ENCODE measurements at regions not wholly inside any gene's neighbourhood (a gene's known extent, or its start where the extent isn't known, plus 50 kb on each side); places are given as distances from the start of the nearest gene placed in this dataset.
A peak's percentile ranks its signal among the peaks of the same experiment; 100 is the strongest.

DNA sequence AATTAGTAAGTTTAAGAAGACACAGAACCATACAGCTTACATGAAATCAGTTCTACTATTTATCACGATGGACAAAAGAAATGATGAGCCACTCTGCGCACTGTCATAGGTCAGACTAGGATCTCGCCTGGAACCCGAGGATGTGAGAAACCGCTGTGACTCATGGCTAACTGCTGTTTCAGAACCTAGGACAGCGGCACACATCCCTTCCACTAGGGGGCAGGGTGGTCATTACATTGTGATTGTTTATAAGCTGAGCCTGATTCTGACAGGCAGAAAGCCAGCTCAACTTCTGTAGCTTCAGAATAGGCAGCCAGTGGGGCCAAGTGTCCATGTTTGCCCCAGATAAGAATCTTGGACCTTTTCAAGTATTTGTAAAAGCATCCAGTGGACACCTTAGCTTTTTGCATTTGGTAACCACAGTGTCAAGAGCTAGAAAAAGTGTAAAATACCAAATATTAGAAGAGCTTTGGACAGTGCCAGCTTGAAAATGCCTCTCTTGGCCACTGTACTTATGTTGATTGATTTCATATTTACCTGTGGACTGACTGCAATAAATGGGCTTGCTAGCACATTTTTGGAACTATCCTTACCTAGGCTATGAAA, 115.8 kb downstream of the KBTBD8 start:
- DNase-seq, result peak; percentile 80
- Mint-ChIP-seq H3K27ac (no peak overlapping the region), H3K27me3 (peaks cover 17% of the 10 kb centered on the region), H3K4me3 (no peak overlapping the region), H3K4me1 (peaks cover 1% of the 10 kb centered on the region), H3K9me3 (ENCODE audit: insufficient read depth) (no peaks in the 10 kb centered on the region)
- ATAC-seq (ENCODE audit: low read depth), result peak; percentile 94
- TF ChIP-seq, protein P1, sequence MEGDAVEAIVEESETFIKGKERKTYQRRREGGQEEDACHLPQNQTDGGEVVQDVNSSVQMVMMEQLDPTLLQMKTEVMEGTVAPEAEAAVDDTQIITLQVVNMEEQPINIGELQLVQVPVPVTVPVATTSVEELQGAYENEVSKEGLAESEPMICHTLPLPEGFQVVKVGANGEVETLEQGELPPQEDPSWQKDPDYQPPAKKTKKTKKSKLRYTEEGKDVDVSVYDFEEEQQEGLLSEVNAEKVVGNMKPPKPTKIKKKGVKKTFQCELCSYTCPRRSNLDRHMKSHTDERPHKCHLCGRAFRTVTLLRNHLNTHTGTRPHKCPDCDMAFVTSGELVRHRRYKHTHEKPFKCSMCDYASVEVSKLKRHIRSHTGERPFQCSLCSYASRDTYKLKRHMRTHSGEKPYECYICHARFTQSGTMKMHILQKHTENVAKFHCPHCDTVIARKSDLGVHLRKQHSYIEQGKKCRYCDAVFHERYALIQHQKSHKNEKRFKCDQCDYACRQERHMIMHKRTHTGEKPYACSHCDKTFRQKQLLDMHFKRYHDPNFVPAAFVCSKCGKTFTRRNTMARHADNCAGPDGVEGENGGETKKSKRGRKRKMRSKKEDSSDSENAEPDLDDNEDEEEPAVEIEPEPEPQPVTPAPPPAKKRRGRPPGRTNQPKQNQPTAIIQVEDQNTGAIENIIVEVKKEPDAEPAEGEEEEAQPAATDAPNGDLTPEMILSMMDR (IDR thresholded peaks at IDR 0.05), result peak; percentile 96
- no peak for TF ChIP-seq EZH2 (IDR thresholded peaks at IDR 0.05; ENCODE audit: borderline replicate concordance, insufficient read depth, low read depth, low read length, poor library complexity, severe bottlenecking)
- Histone ChIP-seq H3K9ac (ENCODE audit: low read length) (no peak overlapping the region), H3K27me3 (replicated peaks in 1 of 4; ENCODE audit: control extremely low read depth in 1 of 4, control insufficient read depth in 3 of 4, insufficient read depth in 4 of 4, low read length in 3 of 4) (peaks cover 0 to 6% (median 2%) of the 10 kb centered on the region in 4 experiments), H4K20me1 (ENCODE audit: control insufficient read depth, insufficient read depth, low read length, poor library complexity, severe bottlenecking) (no peaks in the 10 kb centered on the region), H3K27ac (ENCODE audit: low read length in 2 of 2) (no peak overlapping the region), H3K4me1 (ENCODE audit: control insufficient read depth in 2 of 2, insufficient read depth in 2 of 2, low read length in 2 of 2) (no peaks in the 10 kb centered on the region), H2AFZ (ENCODE audit: insufficient read depth, low read depth, low read length, poor library complexity, severe bottlenecking) (no peak overlapping the region), H3K36me3 (replicated peaks in 1 of 2; ENCODE audit: control extremely low read depth in 1 of 2, control insufficient read depth in 1 of 2, extremely low read depth in 1 of 2, insufficient read depth in 2 of 2, low read length in 1 of 2) (no peaks in the 10 kb centered on the region), H3K4me2 (replicated peaks; ENCODE audit: low read depth, low read length, poor library complexity, severe bottlenecking) (no peak overlapping the region), H3K4me3 (ENCODE audit: control extremely low read depth in 1 of 5, extremely low read depth in 1 of 5, insufficient read depth in 1 of 5, low read depth in 2 of 5, low read length in 4 of 5) (no peak overlapping the region), H3K9me3 (ENCODE audit: control extremely low read depth in 1 of 3, control insufficient read depth in 2 of 3, insufficient read depth in 1 of 3, low read length in 2 of 3) (no peaks in the 10 kb centered on the region), H3K79me2 (ENCODE audit: control insufficient read depth, insufficient read depth, low read length) (no peaks in the 10 kb centered on the region)
- ChIA-PET POLR2A (interaction anchor here (0.6 kb wide), 1 partner anchor 594 kb away, joined by 3 read pairs; no protein-coding TSS in a partner anchor), CTCF (interaction anchor here (0.6 to 4.0 kb wide), 54 partner anchors 8 to 1784 kb away, joined by 3 to 98 read pairs (median 5); partner anchors contain the start of gene KBTBD8)
- intact Hi-C loops (cut with micrococcal nuclease), result loop anchor here (1.0 to 10.0 kb wide), 7 partner anchors 66 to 1779 kb away; partner anchors contain the start of gene KBTBD8
- WGBS (ENCODE audit: insufficient coverage), result 2% methylated on average over 6 of the region's 6 CpGs

DNA sequence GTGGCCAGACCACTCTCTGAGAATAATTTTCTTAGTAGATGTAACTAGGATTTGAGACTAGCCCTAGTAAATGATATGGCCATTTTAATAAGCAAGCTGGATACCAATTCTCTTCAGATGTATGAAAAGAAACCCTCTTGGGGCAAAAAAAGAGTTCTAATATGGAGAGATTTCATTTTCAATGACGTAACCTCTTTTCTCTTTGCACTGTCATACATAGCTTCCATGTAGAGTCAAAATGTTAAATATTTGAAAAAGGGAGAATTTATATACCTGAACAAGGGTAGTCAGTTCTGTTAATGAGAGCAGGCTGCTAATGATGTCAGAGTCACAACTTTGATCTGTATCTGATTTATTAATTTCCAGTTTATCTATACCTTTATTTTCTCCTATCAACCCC, 120.0 kb downstream of the KBTBD8 start:
- peaks cover 1% of the 10 kb centered on the region for H3K4me1 Mint-ChIP-seq
- Histone ChIP-seq H4K20me1 (ENCODE audit: control insufficient read depth, insufficient read depth, low read length, poor library complexity, severe bottlenecking) (no peaks in the 10 kb centered on the region), H3K4me3 (ENCODE audit: control extremely low read depth in 1 of 5, extremely low read depth in 1 of 5, insufficient read depth in 1 of 5, low read depth in 2 of 5, low read length in 4 of 5) (no peak overlapping the region), H3K79me2 (ENCODE audit: control insufficient read depth, insufficient read depth, low read length) (no peaks in the 10 kb centered on the region), H3K27ac (ENCODE audit: low read length in 2 of 2) (no peak overlapping the region), H3K4me2 (replicated peaks; ENCODE audit: low read depth, low read length, poor library complexity, severe bottlenecking) (no peak overlapping the region), H3K4me1 (ENCODE audit: control insufficient read depth in 2 of 2, insufficient read depth in 2 of 2, low read length in 2 of 2) (no peaks in the 10 kb centered on the region), H2AFZ (ENCODE audit: insufficient read depth, low read depth, low read length, poor library complexity, severe bottlenecking) (no peak overlapping the region), H3K36me3 (replicated peaks in 1 of 2; ENCODE audit: control extremely low read depth in 1 of 2, control insufficient read depth in 1 of 2, extremely low read depth in 1 of 2, insufficient read depth in 2 of 2, low read length in 1 of 2) (no peaks in the 10 kb centered on the region), H3K9ac (ENCODE audit: low read length) (no peak overlapping the region), H3K27me3 (replicated peaks in 1 of 4; ENCODE audit: control extremely low read depth in 1 of 4, control insufficient read depth in 3 of 4, insufficient read depth in 4 of 4, low read length in 3 of 4) (peaks cover 0 to 6% (median 2%) of the 10 kb centered on the region in 4 experiments), H3K9me3 (ENCODE audit: control extremely low read depth in 1 of 3, control insufficient read depth in 2 of 3, insufficient read depth in 1 of 3, low read length in 2 of 3) (no peaks in the 10 kb centered on the region)
- no peak overlapping the region for H3K4me3 Mint-ChIP-seq
- ATAC-seq (ENCODE audit: low read depth), result no peak
- POLR2A ChIA-PET, result no interaction called here
- peaks cover 18% of the 10 kb centered on the region for H3K27me3 Mint-ChIP-seq
- no peak for DNase-seq
- TF ChIP-seq, protein P1 (IDR thresholded peaks at IDR 0.05), result no peak
- TF ChIP-seq EZH2 (IDR thresholded peaks at IDR 0.05; ENCODE audit: borderline replicate concordance, insufficient read depth, low read depth, low read length, poor library complexity, severe bottlenecking), result no peak
- WGBS (ENCODE audit: insufficient coverage), result no CpG with 5 or more reads among the region's 1 CpG
- CTCF ChIA-PET, result interaction anchor here (1.2 kb wide), 1 partner anchor 146 kb away, joined by 5 read pairs; no protein-coding TSS in a partner anchor
- no peaks in the 10 kb centered on the region for H3K9me3 Mint-ChIP-seq (ENCODE audit: insufficient read depth)
- no peak overlapping the region for H3K27ac Mint-ChIP-seq
- intact Hi-C loops (cut with micrococcal nuclease), result loop anchor here (10.0 kb wide), 1 partner anchor 567 kb away; no protein-coding TSS in a partner anchor
